ENCODE measurements at regions not wholly inside any gene's neighbourhood (a gene's known extent, or its start where the extent isn't known, plus 50 kb on each side); places are given as distances from the start of the nearest gene placed in this dataset.

GRCh38 chr5:30112867-30113266 is 1080.6 kb upstream of the CDH6 start (continued):
- TF ChIP-seq SP4 (IDR thresholded peaks at IDR 0.05; ENCODE audit: low read length) (no peak), CEBPB (IDR thresholded peaks at IDR 0.05; ENCODE audit: low read depth, low read length) (no peak), CTCF (IDR thresholded peaks at IDR 0.05; ENCODE audit: control extremely low read depth in 1 of 3, insufficient read depth in 1 of 3, low read depth in 1 of 3, low read length in 3 of 3) (no peak), CBX8 (IDR thresholded peaks at IDR 0.05; ENCODE audit: borderline replicate concordance, low read depth, low read length) (no peak), TEAD4 (IDR thresholded peaks at IDR 0.05; ENCODE audit: low read depth, low read length) (no peak), BACH1 (IDR thresholded peaks at IDR 0.05; ENCODE audit: low read length) (no peak)

All from H1 (cell line).